ENCODE measurements at regions not wholly inside any gene's neighbourhood (a gene's known extent, or its start where the extent isn't known, plus 50 kb on each side); places are given as distances from the start of the nearest gene placed in this dataset.

DNA sequence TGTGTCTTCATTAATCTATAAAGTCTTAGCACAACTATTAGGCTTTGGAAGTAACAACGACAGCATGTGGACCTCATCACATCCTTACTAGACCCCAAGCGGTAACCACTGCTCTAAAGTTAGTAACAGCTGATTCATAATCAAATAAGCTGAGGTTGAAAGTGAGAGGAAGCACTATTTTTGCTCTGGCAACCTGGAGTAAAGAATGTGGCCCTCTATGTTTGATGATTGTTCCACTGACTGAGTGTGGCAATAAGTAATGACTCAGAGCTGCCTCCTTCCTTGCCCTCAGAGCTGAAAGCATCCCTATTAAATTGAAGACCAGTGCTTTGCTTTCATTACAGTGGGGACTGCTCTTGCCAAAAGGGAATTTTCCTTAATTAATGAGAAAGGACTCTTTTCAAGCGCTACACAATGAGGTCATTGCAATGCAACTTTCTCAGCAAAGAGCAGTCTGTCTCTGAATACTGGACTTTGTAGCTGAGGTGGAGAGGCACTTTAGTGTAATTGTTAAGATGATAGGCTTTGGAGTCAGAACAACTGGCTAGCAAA lies 906.1 kb upstream of the RAG2 start:
- Mint-ChIP-seq H3K9me3 (peaks cover 5% of the 10 kb centered on the region), H3K27ac (no peak overlapping the region), H3K27me3 (no peaks in the 10 kb centered on the region), H3K4me1 (peaks cover 1% of the 10 kb centered on the region), H3K36me3 (ENCODE audit: low read depth) (no peaks in the 10 kb centered on the region), H3K4me3 (no peak overlapping the region)
- DNase-seq = no peak
- ChIA-PET CTCF (no interaction called here), POLR2A (no interaction called here)

DNA sequence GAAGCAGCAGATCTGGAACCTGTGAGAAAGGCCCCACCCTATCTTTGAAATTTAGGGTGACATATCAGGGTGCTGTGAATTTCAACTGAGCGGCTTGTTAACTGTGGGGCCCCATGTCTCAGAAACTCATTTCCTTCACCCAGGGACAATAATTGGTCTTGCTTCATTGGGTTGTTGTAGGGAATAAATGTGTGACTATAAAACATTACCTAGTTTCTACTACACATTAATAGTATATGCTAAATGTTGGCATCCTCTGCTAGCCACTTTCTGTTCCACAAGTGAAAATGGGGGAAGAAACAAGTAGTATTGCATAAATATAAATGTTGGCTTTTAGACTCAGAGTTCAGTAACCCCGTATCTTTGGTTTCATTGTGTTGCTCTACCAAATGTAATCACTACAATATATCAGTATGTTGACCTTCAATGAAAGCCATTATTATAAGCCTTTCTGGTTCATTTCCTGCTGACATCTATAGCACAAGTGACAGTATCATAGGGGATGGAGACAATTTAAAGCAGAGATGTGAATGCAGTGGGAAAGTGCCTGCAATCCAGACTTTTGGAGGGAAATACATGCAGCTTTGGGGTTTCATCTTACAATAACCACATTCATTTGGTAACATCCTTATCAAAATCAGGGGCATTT lies 905.5 kb upstream of the RAG2 start:
- Mint-ChIP-seq H3K27ac (no peak overlapping the region), H3K27me3 (no peaks in the 10 kb centered on the region), H3K4me1 (peaks cover 1% of the 10 kb centered on the region)

DNA sequence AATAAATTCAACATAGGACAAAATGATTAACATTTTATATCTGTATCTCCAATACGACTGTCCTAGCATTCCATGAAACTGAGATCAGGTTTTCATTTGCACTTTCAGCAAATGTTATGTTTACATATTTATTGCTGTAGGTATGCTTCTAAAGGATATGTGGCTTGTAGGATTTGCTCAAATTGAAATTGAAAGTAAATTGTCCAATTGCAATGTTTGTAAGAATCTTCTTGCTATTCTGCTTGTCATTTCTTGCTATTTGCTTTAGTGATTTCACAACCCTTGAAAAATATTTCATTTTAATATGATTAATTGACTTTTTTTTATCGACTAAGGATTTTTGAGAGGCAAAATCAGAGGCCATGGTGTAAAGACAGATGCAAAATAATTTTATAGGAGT lies 904.2 kb upstream of the RAG2 start:
- no peak overlapping the region for H3K4me3 Mint-ChIP-seq
- ChIA-PET CTCF (no interaction called here), POLR2A (no interaction called here)
- no peak for DNase-seq
- peaks cover 5% of the 10 kb centered on the region for H3K9me3 Mint-ChIP-seq
- H3K36me3 Mint-ChIP-seq (ENCODE audit: low read depth) = no peaks in the 10 kb centered on the region
- peaks cover 1% of the 10 kb centered on the region for H3K4me1 Mint-ChIP-seq
- H3K27me3 Mint-ChIP-seq = no peaks in the 10 kb centered on the region
- H3K27ac Mint-ChIP-seq = no peak overlapping the region

More for the DNA sequence above, 905.5 kb upstream of the RAG2 start:
- no peak for DNase-seq
- H3K36me3 Mint-ChIP-seq (ENCODE audit: low read depth) = no peaks in the 10 kb centered on the region
- ChIA-PET CTCF (no interaction called here), POLR2A (no interaction called here)
- peaks cover 5% of the 10 kb centered on the region for H3K9me3 Mint-ChIP-seq
- H3K4me3 Mint-ChIP-seq = no peak overlapping the region

DNA sequence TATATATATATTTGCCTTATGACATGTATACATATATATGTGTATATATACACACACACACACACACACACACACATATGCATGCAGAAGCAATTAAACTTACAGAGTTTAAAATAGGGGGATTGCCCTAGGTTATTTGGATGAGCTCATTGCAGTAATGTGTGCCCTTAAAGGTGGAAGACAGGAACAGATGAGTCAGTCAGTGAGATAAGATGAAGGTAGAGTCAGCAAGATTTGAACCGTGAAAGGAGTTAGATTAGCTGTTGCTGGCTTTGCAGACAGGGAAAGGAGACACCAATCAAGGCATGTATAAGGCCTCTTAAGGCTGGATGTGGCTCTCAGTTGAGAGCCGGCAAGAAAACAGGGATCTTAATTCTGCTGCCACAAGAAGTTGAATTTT lies 902.4 kb upstream of the RAG2 start:
- peaks cover 5% of the 10 kb centered on the region for H3K9me3 Mint-ChIP-seq
- peaks cover 1% of the 10 kb centered on the region for H3K4me1 Mint-ChIP-seq
- ChIA-PET POLR2A (no interaction called here), CTCF (no interaction called here)
- H3K4me3 Mint-ChIP-seq = no peak overlapping the region
- no peak overlapping the region for H3K27ac Mint-ChIP-seq
- no peaks in the 10 kb centered on the region for H3K27me3 Mint-ChIP-seq
- no peaks in the 10 kb centered on the region for H3K36me3 Mint-ChIP-seq (ENCODE audit: low read depth)
- no peak for DNase-seq

DNA sequence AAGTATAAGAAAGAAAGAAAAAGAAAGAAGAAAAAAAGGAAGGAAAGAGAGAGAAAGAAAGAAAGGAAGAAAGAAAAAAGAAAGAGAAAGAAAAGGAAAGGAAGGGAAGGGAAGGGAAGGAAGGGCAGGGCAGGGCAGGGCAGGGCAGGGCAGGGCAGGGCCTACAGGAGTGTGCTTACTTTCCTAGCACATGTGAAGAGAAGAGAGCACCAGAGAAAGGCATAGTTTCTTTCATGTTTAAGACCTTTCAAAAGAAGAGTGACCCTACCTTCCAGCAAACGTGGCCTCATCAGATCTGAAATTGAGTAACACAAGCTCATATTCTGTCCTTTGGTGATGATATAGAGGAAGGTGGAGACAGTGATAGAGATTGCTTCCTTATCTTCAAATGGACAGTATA lies 899.3 kb upstream of the RAG2 start:
- H3K27ac Mint-ChIP-seq = no peak overlapping the region
- H3K4me3 Mint-ChIP-seq = no peak overlapping the region
- no peaks in the 10 kb centered on the region for H3K4me1 Mint-ChIP-seq
- H3K9me3 Mint-ChIP-seq = peaks cover 2% of the 10 kb centered on the region
- H3K36me3 Mint-ChIP-seq (ENCODE audit: low read depth) = no peaks in the 10 kb centered on the region
- ChIA-PET POLR2A (no interaction called here), CTCF (no interaction called here)
- no peak for DNase-seq
- H3K27me3 Mint-ChIP-seq = no peaks in the 10 kb centered on the region

DNA sequence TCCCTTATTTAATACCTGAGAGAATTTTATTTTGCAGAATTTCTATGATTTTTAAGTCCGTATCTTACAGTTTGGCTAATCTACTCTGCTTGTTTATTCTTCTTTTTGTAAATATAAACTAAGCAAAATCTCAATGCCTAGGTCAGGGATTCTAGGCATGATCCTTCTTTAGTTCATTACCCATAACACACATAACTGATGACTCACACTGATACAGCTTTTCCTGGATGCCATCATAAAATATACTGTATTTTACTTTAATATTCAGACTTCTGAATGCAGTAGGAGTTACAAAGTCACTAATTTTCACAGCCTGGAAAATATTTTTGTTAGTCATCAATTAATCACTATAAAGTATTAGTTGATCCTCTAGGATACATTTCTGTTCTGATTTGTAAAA lies 898.2 kb upstream of the RAG2 start:
- no peaks in the 10 kb centered on the region for H3K36me3 Mint-ChIP-seq (ENCODE audit: low read depth)
- no peaks in the 10 kb centered on the region for H3K4me1 Mint-ChIP-seq
- POLR2A ChIA-PET = no interaction called here
- no peak overlapping the region for H3K4me3 Mint-ChIP-seq
- no peak for DNase-seq
- no peak overlapping the region for H3K27ac Mint-ChIP-seq
- H3K27me3 Mint-ChIP-seq = no peaks in the 10 kb centered on the region
- CTCF ChIA-PET = no interaction called here
- H3K9me3 Mint-ChIP-seq = peaks cover 2% of the 10 kb centered on the region

DNA sequence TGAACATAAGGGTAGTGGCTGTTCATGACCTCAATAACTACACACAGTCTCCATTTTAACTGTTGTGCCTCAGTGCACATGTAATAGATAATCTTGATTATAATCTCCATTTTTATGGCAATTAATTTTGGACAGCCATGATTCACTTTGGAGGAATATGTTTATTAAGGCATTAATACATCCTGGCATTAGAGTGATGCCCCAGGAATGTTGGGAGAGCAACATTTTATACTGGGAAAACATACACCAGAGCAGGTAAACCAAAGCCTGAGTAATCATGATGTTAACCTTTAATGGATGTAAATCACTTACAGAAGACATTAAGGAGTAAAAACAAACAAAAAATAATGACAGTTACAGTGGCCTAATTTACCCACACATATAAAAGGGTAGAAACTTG lies 886.3 kb upstream of the RAG2 start:
- H3K4me3 Mint-ChIP-seq = no peak overlapping the region
- CTCF ChIA-PET = no interaction called here
- POLR2A ChIA-PET = no interaction called here
- H3K27ac Mint-ChIP-seq = no peak overlapping the region
- H3K36me3 Mint-ChIP-seq (ENCODE audit: low read depth) = no peaks in the 10 kb centered on the region
- DNase-seq = no peak
- no peaks in the 10 kb centered on the region for H3K27me3 Mint-ChIP-seq
- peaks cover 2% of the 10 kb centered on the region for H3K9me3 Mint-ChIP-seq
- H3K4me1 Mint-ChIP-seq = no peaks in the 10 kb centered on the region

DNA sequence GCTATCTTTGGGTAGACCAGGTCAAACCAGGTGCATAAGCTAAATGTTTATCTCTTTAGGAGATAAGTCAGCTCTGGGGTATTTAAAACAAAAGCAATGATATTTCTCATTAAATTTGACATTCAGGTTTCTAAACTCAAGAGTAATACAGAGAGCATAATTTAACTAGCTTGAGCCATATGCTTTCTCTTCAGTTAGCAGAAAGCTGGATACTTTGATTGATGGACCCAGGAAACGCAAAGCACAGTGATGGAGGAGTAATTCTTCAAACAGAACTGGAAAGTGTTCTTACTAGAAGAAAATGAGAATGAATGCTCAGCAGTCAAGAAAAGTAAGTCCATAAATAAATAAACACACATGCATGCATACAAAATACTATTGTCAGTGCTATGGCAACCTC lies 885.7 kb upstream of the RAG2 start:
- H3K4me1 Mint-ChIP-seq = no peaks in the 10 kb centered on the region
- no peak overlapping the region for H3K4me3 Mint-ChIP-seq
- POLR2A ChIA-PET = no interaction called here
- no peak overlapping the region for H3K27ac Mint-ChIP-seq
- H3K9me3 Mint-ChIP-seq = peaks cover 2% of the 10 kb centered on the region
- no peaks in the 10 kb centered on the region for H3K27me3 Mint-ChIP-seq
- DNase-seq = no peak
- H3K36me3 Mint-ChIP-seq (ENCODE audit: low read depth) = no peaks in the 10 kb centered on the region
- CTCF ChIA-PET = interaction anchor here (0.7 kb wide), 1 partner anchor 8 kb away, joined by 3 read pairs; no protein-coding TSS in a partner anchor

DNA sequence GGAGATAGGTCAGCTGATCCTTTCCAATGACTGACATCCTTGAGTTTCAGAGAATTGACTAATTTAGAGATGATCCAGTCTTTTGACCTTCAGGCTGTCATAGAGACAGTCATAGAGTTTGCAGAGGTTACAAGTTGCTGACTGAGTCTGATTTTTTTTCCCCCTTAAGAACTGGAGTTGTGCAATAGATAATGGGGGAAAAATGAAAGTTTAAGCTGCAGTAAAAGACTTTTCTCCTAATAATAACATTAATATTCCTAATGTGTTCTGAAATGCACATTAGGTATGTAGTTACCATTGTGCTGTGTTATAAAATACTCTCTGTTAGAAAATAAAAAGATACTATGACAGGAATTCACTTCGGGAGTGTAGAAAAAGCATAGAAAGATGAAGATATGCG lies 876.9 kb upstream of the RAG2 start:
- Mint-ChIP-seq H3K36me3 (ENCODE audit: low read depth) (no peaks in the 10 kb centered on the region), H3K4me1 (no peaks in the 10 kb centered on the region), H3K27ac (no peak overlapping the region), H3K9me3 (peaks cover 5% of the 10 kb centered on the region), H3K27me3 (no peaks in the 10 kb centered on the region), H3K4me3 (no peak overlapping the region)
- no peak for DNase-seq
- CTCF ChIA-PET = interaction anchor here (0.6 kb wide), 1 partner anchor 9 kb away, joined by 3 read pairs; no protein-coding TSS in a partner anchor
- POLR2A ChIA-PET = no interaction called here

DNA sequence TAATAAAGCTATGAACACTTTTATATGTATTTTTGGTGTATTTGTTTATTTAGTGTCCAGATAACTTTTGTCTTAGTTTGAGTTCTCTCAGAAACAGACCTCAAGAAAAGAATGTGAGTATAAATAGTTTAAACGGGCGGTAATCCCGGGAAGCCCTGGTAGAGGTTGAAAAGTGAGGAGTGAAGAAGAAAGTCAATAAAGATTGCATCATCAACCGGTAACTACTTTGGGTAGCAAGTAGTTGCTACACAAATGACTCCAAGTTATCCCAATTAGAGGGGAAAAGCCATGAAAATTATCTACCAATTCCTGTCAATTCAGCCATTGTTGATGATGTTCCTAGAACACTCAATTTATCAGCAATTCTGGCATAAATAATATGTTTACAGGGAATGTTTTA lies 870.3 kb upstream of the RAG2 start:
- ChIA-PET POLR2A (no interaction called here), CTCF (no interaction called here)
- Mint-ChIP-seq H3K9me3 (peaks cover 5% of the 10 kb centered on the region), H3K27ac (no peak overlapping the region), H3K4me1 (no peaks in the 10 kb centered on the region), H3K4me3 (no peak overlapping the region), H3K36me3 (ENCODE audit: low read depth) (no peaks in the 10 kb centered on the region), H3K27me3 (no peaks in the 10 kb centered on the region)
- no peak for DNase-seq

DNA sequence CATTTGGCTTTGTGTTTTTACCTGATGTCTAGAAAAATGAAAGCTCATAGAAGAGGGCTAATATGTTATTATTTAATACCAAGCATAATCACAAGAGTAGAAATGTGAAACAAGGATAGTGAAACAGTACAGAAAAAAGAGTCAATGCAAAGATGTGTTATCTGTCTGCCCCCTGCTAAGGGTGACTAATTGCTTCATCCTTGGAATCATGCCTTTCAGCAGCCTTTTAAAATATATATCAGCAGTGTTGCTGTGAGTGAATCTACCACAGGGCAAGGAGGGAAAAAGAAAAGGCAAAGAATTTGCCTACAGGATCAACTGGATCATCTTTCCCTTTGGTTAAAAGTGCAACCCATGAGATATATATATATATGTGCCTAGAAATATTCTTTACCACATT lies 867.2 kb upstream of the RAG2 start:
- no peak overlapping the region for H3K27ac Mint-ChIP-seq
- DNase-seq = no peak
- ChIA-PET POLR2A (no interaction called here), CTCF (no interaction called here)
- no peaks in the 10 kb centered on the region for H3K36me3 Mint-ChIP-seq (ENCODE audit: low read depth)
- H3K4me3 Mint-ChIP-seq = no peak overlapping the region
- H3K27me3 Mint-ChIP-seq = no peaks in the 10 kb centered on the region
- H3K4me1 Mint-ChIP-seq = no peaks in the 10 kb centered on the region
- H3K9me3 Mint-ChIP-seq = peaks cover 5% of the 10 kb centered on the region

DNA sequence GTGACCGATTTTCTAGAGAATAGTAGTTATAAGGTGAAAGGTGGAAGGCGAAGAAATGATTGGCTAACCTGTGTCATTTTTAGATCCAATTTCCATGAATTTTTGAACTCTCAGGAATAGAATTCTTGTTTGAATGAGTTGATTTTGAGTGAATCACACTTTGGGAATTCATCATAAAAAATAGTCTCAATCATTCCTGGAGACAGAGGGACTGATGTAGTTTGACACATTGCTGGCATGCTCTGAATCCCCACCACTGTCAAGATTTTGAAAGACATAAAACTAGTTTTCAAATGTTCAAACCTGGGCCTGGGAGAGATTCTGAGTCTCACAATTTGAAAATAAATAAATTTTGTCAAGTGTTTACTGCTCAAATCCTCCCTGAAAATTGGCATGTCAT lies 861.4 kb upstream of the RAG2 start:
- CTCF ChIA-PET = no interaction called here
- Mint-ChIP-seq H3K4me1 (no peaks in the 10 kb centered on the region), H3K27me3 (no peaks in the 10 kb centered on the region), H3K27ac (no peak overlapping the region), H3K9me3 (peaks cover 3% of the 10 kb centered on the region), H3K4me3 (no peak overlapping the region), H3K36me3 (ENCODE audit: low read depth) (no peaks in the 10 kb centered on the region)
- POLR2A ChIA-PET = no interaction called here
- no peak for DNase-seq

DNA sequence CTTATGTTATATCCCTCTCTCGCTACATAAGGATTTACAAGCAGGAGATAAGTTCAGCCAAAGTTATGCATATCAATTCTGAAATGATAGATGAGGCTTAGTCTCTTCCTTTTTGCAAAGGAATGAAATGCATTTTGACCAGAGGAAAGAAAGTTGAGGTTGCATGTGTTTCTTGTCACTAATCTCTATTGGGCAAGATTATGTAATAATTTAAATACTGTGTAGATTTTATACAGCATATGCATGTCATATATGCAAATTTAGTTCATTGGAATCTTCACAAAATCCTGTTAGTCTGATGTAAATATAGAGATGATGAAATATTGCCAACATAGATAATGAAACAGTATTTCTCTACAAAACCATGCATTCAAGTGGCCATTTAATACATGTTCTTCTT lies 858.7 kb upstream of the RAG2 start:
- no peak overlapping the region for H3K27ac Mint-ChIP-seq
- no peaks in the 10 kb centered on the region for H3K36me3 Mint-ChIP-seq (ENCODE audit: low read depth)
- H3K27me3 Mint-ChIP-seq = no peaks in the 10 kb centered on the region
- H3K4me3 Mint-ChIP-seq = no peak overlapping the region
- ChIA-PET POLR2A (no interaction called here), CTCF (no interaction called here)
- no peak for DNase-seq
- H3K9me3 Mint-ChIP-seq = peaks cover 3% of the 10 kb centered on the region
- H3K4me1 Mint-ChIP-seq = no peaks in the 10 kb centered on the region

DNA sequence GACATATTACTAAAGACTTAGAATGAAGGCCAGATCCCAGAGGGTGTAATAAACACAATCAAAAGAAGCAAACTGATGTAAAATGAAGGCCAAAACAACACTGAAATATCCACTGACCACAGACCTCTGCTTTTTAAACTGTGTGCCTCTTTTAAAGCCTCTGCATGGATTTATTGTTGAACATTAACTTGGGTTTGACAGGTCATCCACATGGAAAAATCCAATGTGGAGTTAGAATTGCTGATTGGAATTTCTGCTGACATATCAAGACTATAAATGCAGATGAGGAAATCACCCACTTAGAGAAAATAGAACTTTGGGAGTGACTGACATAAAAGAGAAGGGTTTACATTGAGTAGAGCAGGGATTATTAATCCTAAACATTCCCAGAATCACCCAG lies 853.9 kb upstream of the RAG2 start:
- Mint-ChIP-seq H3K9me3 (no peaks in the 10 kb centered on the region), H3K27ac (no peak overlapping the region), H3K4me3 (no peak overlapping the region), H3K36me3 (ENCODE audit: low read depth) (no peaks in the 10 kb centered on the region), H3K27me3 (no peaks in the 10 kb centered on the region), H3K4me1 (no peaks in the 10 kb centered on the region)
- no peak for DNase-seq
- ChIA-PET CTCF (no interaction called here), POLR2A (no interaction called here)
